CD4-positive, CD25-positive, alpha-beta regulatory T cell (primary cell): ENCODE measurements at regions not wholly inside any gene's neighbourhood (a gene's known extent, or its start where the extent isn't known, plus 50 kb on each side); places are given as distances from the start of the nearest gene placed in this dataset.

Experiments
- ATAC-seq, 2 donors: fragments of 150-1000 bp; cut with Tn5 transposase; one replicate each; pipeline ENCODE4 v1.10.0; 2021; ENCODE audit warnings: low read depth in 2 of 2, moderate number of reproducible peaks in 2 of 2, moderate library complexity in 1 of 2
- DNase-seq, 3 donors: peaks; one replicate each; pipeline versions ENCODE4 v3.0.0 to v3.0.0-alpha.2; 2012 to 2022; ENCODE audit warnings: mixed read lengths in 1 of 3
- H3K27ac ChIP-seq: one replicate; pipeline ENCODE4 v1.7.0; 2013; ENCODE audit warnings: mild to moderate bottlenecking, low read length; ENCODE audit not compliant: insufficient read depth, poor library complexity, severe bottlenecking
- H3K27me3 ChIP-seq: one replicate; pipeline ENCODE4 v1.7.0; 2013; ENCODE audit warnings: low read length; ENCODE audit not compliant: control insufficient read depth, insufficient read depth
- H3K36me3 ChIP-seq: one replicate; pipeline ENCODE4 v1.7.0; 2013; ENCODE audit warnings: mild to moderate bottlenecking, low read length, moderate library complexity; ENCODE audit not compliant: control insufficient read depth, insufficient read depth
- H3K4me1 ChIP-seq: 2 replicates; pipeline ENCODE4 v1.7.0; 2013; ENCODE audit warnings: mild to moderate bottlenecking, low read length; ENCODE audit not compliant: insufficient read depth, control insufficient read depth, poor library complexity, severe bottlenecking
- H3K4me3 ChIP-seq: one replicate; pipeline ENCODE4 v1.7.0; 2013; ENCODE audit warnings: low read depth, mild to moderate bottlenecking, low read length, moderate library complexity
- H3K9me3 ChIP-seq, 2 experiments: 1 replicate in 1 of 2; 2 replicates in 1 of 2; pipeline ENCODE4 v1.7.0; 2013; ENCODE audit warnings: low read length in 2 of 2, mild to moderate bottlenecking in 1 of 2, moderate library complexity in 1 of 2; ENCODE audit not compliant: control insufficient read depth in 2 of 2
- H3K27ac Mint-ChIP-seq, 3 donors: one replicate each; pipeline ENCODE4 v1.8.0; 2020 to 2022; ENCODE audit warnings: mild to moderate bottlenecking in 3 of 3, mixed read lengths in 3 of 3, moderate library complexity in 2 of 3
- H3K27me3 Mint-ChIP-seq: one replicate; pipeline ENCODE4 v1.8.0; 2022; ENCODE audit warnings: mild to moderate bottlenecking, mixed read lengths
- H3K36me3 Mint-ChIP-seq: one replicate; pipeline ENCODE4 v1.8.0; 2020; ENCODE audit warnings: mixed read lengths
- H3K4me1 Mint-ChIP-seq, 4 donors: one replicate each; pipeline ENCODE4 v1.8.0; 2020 to 2022; ENCODE audit warnings: mixed read lengths in 4 of 4, mild to moderate bottlenecking in 1 of 4
- H3K4me3 Mint-ChIP-seq, 4 donors: one replicate each; pipeline ENCODE4 v1.8.0; 2020 to 2022; ENCODE audit warnings: mild to moderate bottlenecking in 4 of 4, mixed read lengths in 4 of 4, moderate library complexity in 3 of 4
- H3K9me3 Mint-ChIP-seq, 7 donors: one replicate each; pipeline ENCODE4 v1.8.0; 2020 to 2022; ENCODE audit warnings: mixed read lengths in 7 of 7, mild to moderate bottlenecking in 3 of 7, moderate library complexity in 2 of 7

DNA sequence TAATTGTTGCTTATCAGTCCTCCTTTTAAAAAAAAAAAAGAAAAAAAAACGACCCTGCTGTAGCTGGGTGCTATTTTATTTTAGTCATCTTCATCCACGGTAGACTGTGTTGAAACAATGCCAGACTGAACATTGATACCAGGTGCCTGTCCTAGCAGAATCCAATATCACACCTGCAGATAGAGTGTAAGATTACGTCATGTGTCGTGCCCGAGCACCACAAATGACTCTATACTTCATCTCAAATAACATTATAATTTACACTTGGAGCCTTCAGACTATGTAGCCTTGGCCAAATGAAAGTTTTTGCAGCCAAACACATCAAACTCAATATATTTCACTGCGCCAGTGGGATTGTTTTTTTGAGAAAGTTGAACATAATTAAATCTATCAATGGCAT lies 410.6 kb downstream of the FGF9 start:
- DNase-seq (no peak), ATAC-seq (no peak)
- no peak overlapping the region for H3K4me3 Mint-ChIP-seq
- H3K27me3 ChIP-seq, result no peaks in the 10 kb centered on the region
- H3K27ac Mint-ChIP-seq, result no peak overlapping the region
- no peak overlapping the region for H3K4me3 ChIP-seq
- H3K9me3 ChIP-seq, result no peaks in the 10 kb centered on the region
- H3K9me3 Mint-ChIP-seq, result peaks cover 0 to 2% (median 0%) of the 10 kb centered on the region in 7 donors
- peaks cover 11 to 24% (median 16%) of the 10 kb centered on the region in 4 donors for H3K4me1 Mint-ChIP-seq
- H3K27me3 Mint-ChIP-seq, result peaks cover 13% of the 10 kb centered on the region
- no peaks in the 10 kb centered on the region for H3K36me3 ChIP-seq
- no peak overlapping the region for H3K27ac ChIP-seq
- H3K36me3 Mint-ChIP-seq, result no peaks in the 10 kb centered on the region
- peaks cover 5% of the 10 kb centered on the region for H3K4me1 ChIP-seq

DNA sequence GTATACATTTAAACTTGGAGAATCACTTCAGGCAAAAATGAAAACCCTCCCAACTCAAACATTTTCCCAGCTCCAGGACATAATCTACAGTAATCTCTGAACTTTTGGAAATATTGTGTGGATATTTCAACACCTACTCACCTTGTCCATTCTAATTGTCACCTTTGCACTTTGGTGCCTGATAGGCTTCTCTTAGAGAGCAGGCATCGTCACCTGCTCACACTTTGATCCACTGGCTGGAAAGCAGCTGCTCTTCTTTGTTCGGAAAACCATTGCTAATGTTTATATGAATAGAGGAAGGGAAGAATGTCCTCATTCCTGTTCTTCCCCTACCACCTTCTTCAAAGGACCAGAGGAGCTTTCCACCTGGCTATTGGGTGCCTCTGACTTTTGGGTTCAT lies 411.2 kb downstream of the FGF9 start:
- Mint-ChIP-seq H3K4me3 (no peak overlapping the region), H3K9me3 (no peaks in the 10 kb centered on the region), H3K4me1 (peaks cover 11 to 21% (median 16%) of the 10 kb centered on the region in 4 donors), H3K27me3 (peaks cover 12% of the 10 kb centered on the region), H3K27ac (peak overlapping the region in 2 of 3 donors; percentile 7 to 28), H3K36me3 (no peaks in the 10 kb centered on the region)
- no peak overlapping the region for H3K27ac ChIP-seq
- H3K4me3 ChIP-seq, result no peak overlapping the region
- H3K36me3 ChIP-seq, result no peaks in the 10 kb centered on the region
- H3K4me1 ChIP-seq, result peaks cover 5% of the 10 kb centered on the region
- no peaks in the 10 kb centered on the region for H3K27me3 ChIP-seq
- no peaks in the 10 kb centered on the region for H3K9me3 ChIP-seq
- no peak for ATAC-seq
- no peak for DNase-seq

DNA sequence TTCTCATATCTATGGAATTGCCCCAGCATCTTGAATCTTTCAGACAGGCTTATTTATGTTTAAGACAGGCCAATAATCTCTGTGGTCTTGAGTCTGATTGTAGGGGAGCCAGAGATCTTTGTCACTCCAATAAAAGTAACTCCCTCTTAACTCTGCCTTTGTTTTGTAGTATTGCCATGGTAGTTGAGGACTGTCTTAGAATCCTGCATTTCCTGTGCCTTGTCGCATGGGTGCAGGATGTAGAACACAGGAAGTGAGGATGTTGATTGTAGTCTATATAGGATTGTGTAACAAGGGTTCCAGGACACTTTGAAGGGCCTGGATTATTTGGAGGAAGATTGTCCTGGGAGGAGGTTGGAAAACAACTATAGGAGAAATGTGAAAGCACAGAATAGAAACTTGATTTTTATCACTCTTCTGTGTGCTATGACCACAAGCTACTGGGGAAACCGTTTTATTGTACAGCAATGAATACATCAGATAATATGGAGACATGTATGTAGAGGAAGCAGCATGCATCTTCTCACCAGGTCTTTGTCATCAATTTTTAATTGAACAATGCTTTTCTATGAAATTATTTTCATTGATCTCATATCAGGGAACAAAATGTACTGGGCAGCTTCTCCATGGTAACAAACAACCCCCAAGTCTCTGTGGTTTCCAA lies 411.7 kb downstream of the FGF9 start:
- H3K4me1 Mint-ChIP-seq, result peaks cover 11 to 19% (median 14%) of the 10 kb centered on the region in 4 donors
- peaks cover 5% of the 10 kb centered on the region for H3K4me1 ChIP-seq
- no peaks in the 10 kb centered on the region for H3K36me3 Mint-ChIP-seq
- H3K27ac Mint-ChIP-seq, result peak overlapping the region in 2 of 3 donors; percentile 7 to 28
- no peaks in the 10 kb centered on the region for H3K9me3 Mint-ChIP-seq
- DNase-seq, result no peak
- peak overlapping the region in 1 of 4 donors; percentile 48 for H3K4me3 Mint-ChIP-seq
- ATAC-seq, result no peak
- H3K36me3 ChIP-seq, result no peaks in the 10 kb centered on the region
- H3K4me3 ChIP-seq, result no peak overlapping the region
- H3K9me3 ChIP-seq, result no peaks in the 10 kb centered on the region
- H3K27ac ChIP-seq, result no peak overlapping the region
- peaks cover 7% of the 10 kb centered on the region for H3K27me3 Mint-ChIP-seq
- no peaks in the 10 kb centered on the region for H3K27me3 ChIP-seq

DNA sequence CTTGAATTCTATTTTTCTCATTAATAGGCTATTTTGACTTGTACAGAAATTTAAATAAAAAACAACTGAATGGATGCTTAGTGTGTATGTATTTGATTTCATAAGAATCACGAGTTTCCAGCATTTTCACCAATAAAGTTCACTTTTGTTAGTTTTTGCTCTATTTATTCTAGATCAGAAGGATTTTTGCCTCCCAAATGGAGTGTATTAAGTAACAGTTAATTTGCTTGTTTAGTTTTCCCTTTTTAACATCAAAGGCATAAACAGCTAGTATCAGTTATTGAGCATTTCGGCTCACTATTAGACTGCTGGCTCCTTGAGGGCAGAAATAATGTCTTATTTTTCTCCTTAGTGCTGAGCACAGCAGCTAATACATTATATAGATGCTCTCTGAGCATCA lies 414.1 kb downstream of the FGF9 start:
- Mint-ChIP-seq H3K36me3 (no peaks in the 10 kb centered on the region), H3K9me3 (no peaks in the 10 kb centered on the region), H3K27ac (no peak overlapping the region), H3K4me1 (peaks cover 11 to 17% (median 13%) of the 10 kb centered on the region in 4 donors), H3K27me3 (peaks cover 5% of the 10 kb centered on the region), H3K4me3 (no peak overlapping the region)
- no peak overlapping the region for H3K27ac ChIP-seq
- H3K9me3 ChIP-seq, result no peaks in the 10 kb centered on the region
- DNase-seq (no peak), ATAC-seq (no peak)
- H3K36me3 ChIP-seq, result no peaks in the 10 kb centered on the region
- H3K4me3 ChIP-seq, result no peak overlapping the region
- H3K27me3 ChIP-seq, result no peaks in the 10 kb centered on the region
- peaks cover 5% of the 10 kb centered on the region for H3K4me1 ChIP-seq

DNA sequence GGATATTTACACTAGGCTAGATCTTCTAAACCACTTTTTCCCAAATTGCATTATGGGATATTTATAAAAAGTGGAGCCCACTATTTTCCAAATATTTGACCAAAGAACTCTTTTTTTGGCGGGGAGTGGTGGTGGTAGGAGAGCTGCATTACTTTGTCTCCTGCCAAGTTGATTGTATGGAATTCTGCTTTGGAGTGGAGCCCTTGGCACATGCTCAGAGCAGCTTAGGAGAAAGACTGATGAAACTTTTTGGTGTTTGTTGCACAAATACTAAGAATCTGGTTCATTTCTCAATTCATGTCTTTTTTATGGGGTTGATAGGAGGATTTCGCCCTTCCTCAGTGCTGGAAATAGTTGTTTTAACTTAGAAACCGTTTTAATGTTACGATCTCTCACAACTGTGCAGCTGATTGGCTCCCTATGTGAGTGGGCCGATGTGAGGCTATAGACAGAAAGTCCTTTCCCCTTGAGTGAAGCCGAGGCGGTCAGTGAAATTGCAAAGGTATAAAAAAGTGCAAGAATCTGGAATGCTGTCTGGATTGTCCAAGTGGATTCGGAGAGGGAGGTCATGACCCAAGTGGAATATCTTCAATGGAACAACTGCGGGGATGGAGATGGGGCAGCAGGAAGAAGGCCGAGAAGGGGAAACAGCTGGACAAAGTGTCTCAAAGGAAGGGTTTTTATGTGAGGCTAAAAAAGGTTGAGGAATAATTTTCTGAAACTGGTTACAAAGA lies 415.9 kb downstream of the FGF9 start:
- Histone ChIP-seq H3K27me3 (no peaks in the 10 kb centered on the region), H3K4me1 (peaks cover 5% of the 10 kb centered on the region), H3K4me3 (no peak overlapping the region), H3K9me3 (no peaks in the 10 kb centered on the region), H3K36me3 (no peaks in the 10 kb centered on the region), H3K27ac (no peak overlapping the region)
- Mint-ChIP-seq H3K36me3 (peaks cover 7% of the 10 kb centered on the region), H3K9me3 (peaks cover 0 to 2% (median 0%) of the 10 kb centered on the region in 7 donors), H3K4me3 (no peak overlapping the region), H3K27me3 (peaks cover 5% of the 10 kb centered on the region), H3K4me1 (peaks cover 5 to 16% (median 11%) of the 10 kb centered on the region in 4 donors), H3K27ac (no peak overlapping the region)
- DNase-seq (no peak), ATAC-seq (no peak)

DNA sequence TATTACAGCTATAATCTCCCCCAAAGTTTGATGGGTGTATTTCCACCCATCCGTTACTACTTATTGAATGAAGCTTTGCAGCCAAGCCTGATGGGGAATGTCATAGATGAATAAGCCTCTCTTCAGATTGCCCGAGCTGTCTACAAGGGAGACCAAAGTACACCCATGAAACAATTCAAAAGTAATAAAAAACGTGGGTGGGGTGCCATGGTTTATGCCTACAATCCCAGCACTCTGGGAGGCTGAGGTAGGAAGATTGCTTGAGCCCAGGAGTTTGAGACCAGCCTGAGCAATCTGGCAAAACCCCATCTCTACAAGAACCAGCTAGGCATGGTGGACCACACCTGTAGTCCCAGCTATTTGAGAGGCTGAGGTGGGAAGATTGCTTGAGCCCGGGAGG lies 419.2 kb downstream of the FGF9 start:
- H3K4me3 Mint-ChIP-seq, result no peak overlapping the region
- H3K27me3 Mint-ChIP-seq, result no peaks in the 10 kb centered on the region
- Histone ChIP-seq H3K4me3 (no peak overlapping the region), H3K27me3 (no peaks in the 10 kb centered on the region), H3K27ac (no peak overlapping the region), H3K4me1 (no peaks in the 10 kb centered on the region), H3K9me3 (no peaks in the 10 kb centered on the region), H3K36me3 (no peaks in the 10 kb centered on the region)
- peaks cover 0 to 2% (median 0%) of the 10 kb centered on the region in 4 donors for H3K4me1 Mint-ChIP-seq
- H3K9me3 Mint-ChIP-seq, result peaks cover 0 to 2% (median 1%) of the 10 kb centered on the region in 7 donors
- peak overlapping the region in 2 of 3 donors; percentile 36 to 43 for H3K27ac Mint-ChIP-seq
- peaks cover 7% of the 10 kb centered on the region for H3K36me3 Mint-ChIP-seq
- DNase-seq (no peak), ATAC-seq (no peak)

DNA sequence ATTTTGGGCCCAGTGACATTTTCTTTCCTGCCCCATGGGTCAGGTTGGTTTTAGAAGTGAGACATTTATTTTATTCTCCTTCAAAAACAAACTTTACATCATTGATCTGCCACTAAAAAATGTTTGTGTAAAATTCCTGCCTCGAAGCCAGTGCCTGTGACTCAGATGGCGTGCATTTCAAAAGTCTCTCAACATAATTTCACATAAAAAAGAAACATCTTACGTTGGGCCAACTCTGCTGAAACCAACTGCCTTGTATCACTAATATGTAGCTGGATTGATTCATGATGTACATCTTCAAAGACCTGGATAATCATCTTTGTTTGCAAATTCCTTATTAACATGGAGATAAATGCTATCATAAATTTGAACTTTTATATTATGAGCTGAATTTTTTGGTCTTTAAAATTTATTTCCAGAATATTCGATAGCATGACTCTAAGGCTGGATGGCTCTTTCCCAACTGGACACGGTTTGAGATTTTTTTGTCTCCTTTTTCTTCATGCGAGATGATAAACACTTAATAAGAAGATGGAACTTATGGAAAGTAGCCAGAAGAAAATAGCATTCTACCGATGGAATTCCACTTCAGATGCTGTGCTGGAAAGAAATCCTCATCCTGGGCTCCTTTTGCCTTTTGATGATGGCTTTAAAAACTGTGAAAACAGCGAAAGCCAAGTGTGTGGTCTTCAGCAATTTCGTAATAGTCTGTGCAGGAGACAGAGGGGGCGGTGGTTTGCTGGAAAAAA lies 420.5 kb downstream of the FGF9 start:
- no peak overlapping the region for H3K4me3 Mint-ChIP-seq
- Histone ChIP-seq H3K4me3 (no peak overlapping the region), H3K27ac (no peak overlapping the region), H3K36me3 (no peaks in the 10 kb centered on the region), H3K27me3 (no peaks in the 10 kb centered on the region), H3K9me3 (no peaks in the 10 kb centered on the region), H3K4me1 (no peaks in the 10 kb centered on the region)
- no peak for DNase-seq
- peaks cover 0 to 4% (median 2%) of the 10 kb centered on the region in 7 donors for H3K9me3 Mint-ChIP-seq
- no peaks in the 10 kb centered on the region for H3K27me3 Mint-ChIP-seq
- H3K4me1 Mint-ChIP-seq, result peaks cover 0 to 2% (median 0%) of the 10 kb centered on the region in 4 donors
- ATAC-seq, result no peak
- peak overlapping the region in 1 of 3 donors; percentile 60 for H3K27ac Mint-ChIP-seq
- peaks cover 7% of the 10 kb centered on the region for H3K36me3 Mint-ChIP-seq
